Hepatocyte (in vitro differentiated cells): ENCODE measurements at regions not wholly inside any gene's neighbourhood (a gene's known extent, or its start where the extent isn't known, plus 50 kb on each side); places are given as distances from the start of the nearest gene placed in this dataset.

Experiments
- DNase-seq: peaks from one replicate; pipeline ENCODE4 v3.0.0-alpha.2; 2016; ENCODE audit warnings: low spot score
- H2AFZ ChIP-seq: fragments of 200-600 bp; sonication (generic); 2 replicates; pipeline ENCODE4 v1.6.0; 2016; ENCODE audit warnings: antibody characterized with exemption, mild to moderate bottlenecking
- H3K27ac ChIP-seq: fragments of 200-600 bp; sonication (generic); 2 replicates; pipeline ENCODE4 v1.5.1; 2016; ENCODE audit warnings: mild to moderate bottlenecking
- H3K27me3 ChIP-seq: fragments of 200-600 bp; sonication (generic); 2 replicates; pipeline ENCODE4 v1.6.1; 2016
- H3K36me3 ChIP-seq: fragments of 200-600 bp; sonication (generic); replicated peaks from 2 replicates; pipeline ENCODE4 v1.5.1; 2016; ENCODE audit warnings: low read depth; ENCODE audit not compliant: insufficient read depth
- H3K4me1 ChIP-seq: fragments of 200-600 bp; sonication (generic); 2 replicates; pipeline ENCODE4 v1.5.1; 2016; ENCODE audit warnings: mild to moderate bottlenecking, moderate library complexity; ENCODE audit not compliant: insufficient read depth
- H3K4me2 ChIP-seq: fragments of 200-600 bp; sonication (generic); 2 replicates; pipeline ENCODE4 v1.6.0; 2016
- H3K4me3 ChIP-seq: fragments of 200-600 bp; sonication (generic); 2 replicates; pipeline ENCODE4 v1.5.1; 2016; ENCODE audit warnings: mild to moderate bottlenecking
- H3K79me2 ChIP-seq: fragments of 200-600 bp; sonication (generic); 2 replicates; pipeline ENCODE4 v1.6.0; 2017; ENCODE audit warnings: mild to moderate bottlenecking
- H3K9me2 ChIP-seq: fragments of 200-600 bp; sonication (generic); replicated peaks from 2 replicates; pipeline ENCODE4 v1.6.0; 2017; ENCODE audit warnings: mild to moderate bottlenecking; ENCODE audit not compliant: insufficient read depth
- H3K9me3 ChIP-seq: fragments of 200-600 bp; sonication (generic); 2 replicates; pipeline ENCODE4 v1.5.1; 2016; ENCODE audit warnings: low read depth, mild to moderate bottlenecking
- H4K20me1 ChIP-seq: fragments of 200-600 bp; sonication (generic); 2 replicates; pipeline ENCODE4 v1.6.0; 2016; ENCODE audit warnings: mild to moderate bottlenecking; ENCODE audit not compliant: insufficient read depth, poor library complexity, severe bottlenecking
- CTCF ChIP-seq: fragments of 200-600 bp; sonication (generic); IDR thresholded peaks from 2 replicates; pipeline ENCODE4 v1.5.1; 2016; ENCODE audit warnings: antibody characterized with exemption, mild to moderate bottlenecking; ENCODE audit not compliant: poor library complexity
- EZH2 ChIP-seq: fragments of 200-600 bp; sonication (generic); IDR thresholded peaks from 2 replicates; pipeline ENCODE4 v1.6.1; 2016; ENCODE audit warnings: antibody characterized with exemption, mild to moderate bottlenecking, borderline replicate concordance
- EZH2phosphoT487 ChIP-seq: fragments of 200-600 bp; sonication (generic); IDR thresholded peaks from one replicate; pipeline ENCODE4 v1.6.1; 2018; ENCODE audit warnings: antibody characterized with exemption, mild to moderate bottlenecking, low read depth, moderate library complexity; ENCODE audit not compliant: unreplicated experiment, severe bottlenecking
- WGBS: methylation state at CpG from one replicate; pipeline ENCODE4 v1.1.6; 2016; ENCODE audit warnings: low lambda C conversion rate; ENCODE audit errors: missing lambda C conversion rate; 5-methylcytosine and 5-hydroxymethylcytosine counted together

GRCh38 chr5:133773247-133774202 is 161.2 kb upstream of the FSTL4 start:
- TF ChIP-seq CTCF (no peak), EZH2 (no peak), EZH2phosphoT487 (no peak)
- H3K79me2 ChIP-seq: no peaks in the 10 kb centered on the region
- H3K27ac ChIP-seq: no peak overlapping the region
- no peak overlapping the region for H3K4me3 ChIP-seq
- DNase-seq: no peak
- WGBS: 86% methylated on average over 8 of the region's 8 CpGs
- H4K20me1 ChIP-seq: no peaks in the 10 kb centered on the region
- H3K9me3 ChIP-seq: no peaks in the 10 kb centered on the region
- peaks cover 5% of the 10 kb centered on the region for H3K27me3 ChIP-seq
- H3K4me1 ChIP-seq: no peaks in the 10 kb centered on the region
- no peak overlapping the region for H3K4me2 ChIP-seq
- H2AFZ ChIP-seq: no peak overlapping the region
- H3K36me3 ChIP-seq: no peaks in the 10 kb centered on the region
- H3K9me2 ChIP-seq: no peaks in the 10 kb centered on the region

GRCh38 chr5:133769842-133770241 is 157.5 kb upstream of the FSTL4 start:
- Histone ChIP-seq H3K9me2 (no peaks in the 10 kb centered on the region), H3K4me2 (no peak overlapping the region), H3K27ac (no peak overlapping the region), H3K4me3 (no peak overlapping the region), H3K27me3 (peaks cover 8% of the 10 kb centered on the region), H4K20me1 (no peaks in the 10 kb centered on the region), H3K36me3 (no peaks in the 10 kb centered on the region), H3K4me1 (no peaks in the 10 kb centered on the region), H3K9me3 (no peaks in the 10 kb centered on the region), H3K79me2 (no peaks in the 10 kb centered on the region), H2AFZ (no peak overlapping the region)
- TF ChIP-seq CTCF: no peak
- no peak for TF ChIP-seq EZH2phosphoT487
- no peak for TF ChIP-seq EZH2
- DNase-seq: no peak
- 100% methylated on average over 1 of the region's 1 CpG for WGBS

GRCh38 chr5:133763744-133764143 is 151.4 kb upstream of the FSTL4 start:
- DNase-seq: no peak
- 87% methylated on average over 4 of the region's 4 CpGs for WGBS
- no peak overlapping the region for H3K27ac ChIP-seq

More at GRCh38 chr5:133763744-133764143, 151.4 kb upstream of the FSTL4 start:
- Histone ChIP-seq H3K4me1 (no peaks in the 10 kb centered on the region), H4K20me1 (no peaks in the 10 kb centered on the region), H3K4me3 (no peak overlapping the region), H3K27me3 (peaks cover 5% of the 10 kb centered on the region), H3K79me2 (no peaks in the 10 kb centered on the region), H3K36me3 (no peaks in the 10 kb centered on the region), H2AFZ (no peak overlapping the region), H3K9me2 (no peaks in the 10 kb centered on the region), H3K9me3 (no peaks in the 10 kb centered on the region), H3K4me2 (no peak overlapping the region)
- TF ChIP-seq CTCF (no peak), EZH2 (no peak), EZH2phosphoT487 (no peak)
